ENCODE measurements at regions not wholly inside any gene's neighbourhood (a gene's known extent, or its start where the extent isn't known, plus 50 kb on each side); places are given as distances from the start of the nearest gene placed in this dataset.

GRCh38 chr3:153287017-153287416 lies 125.0 kb downstream of the RAP2B start:
- no peak for TF ChIP-seq PBX3 (IDR thresholded peaks at IDR 0.05; ENCODE audit: insufficient replicate concordance, low read depth, low read length)
- no peak for TF ChIP-seq EZH2 (IDR thresholded peaks at IDR 0.05; ENCODE audit: borderline replicate concordance, control insufficient read depth, low read depth, low read length)
- no peak for TF ChIP-seq BCL3 (IDR thresholded peaks at IDR 0.05; ENCODE audit: borderline replicate concordance, insufficient read depth, low read depth, low read length, poor library complexity, severe bottlenecking)
- TF ChIP-seq NBN (IDR thresholded peaks at IDR 0.05), result no peak
- TF ChIP-seq CTCF (IDR thresholded peaks at IDR 0.05 in 2 of 3, conservative IDR thresholded peaks at IDR 0.05 in 1 of 3; ENCODE audit: control insufficient read depth in 2 of 3, extremely low read depth in 1 of 3, insufficient read depth in 1 of 3, low read depth in 3 of 3, low read length in 3 of 3), result no peak

Data from GM12878 (cell line).